BJ (cell line): ENCODE measurements at regions not wholly inside any gene's neighbourhood (a gene's known extent, or its start where the extent isn't known, plus 50 kb on each side); places are given as distances from the start of the nearest gene placed in this dataset.

Experiments used
- CTCF ChIA-PET: fragments of 350-600 bp; formaldehyde crosslinking; extraction: SDS; loops from one replicate; lab custom pipeline; 2021; ENCODE audit warnings: antibody characterized with exemption, inconsistent platforms; lab: Yijun Ruan, JAX
- POLR2A ChIA-PET: fragments of 300-600 bp; sonication (Branson Sonifier 250); formaldehyde crosslinking; extraction: SDS; loops from one replicate; lab custom pipeline; 2021; ENCODE audit warnings: antibody characterized with exemption; lab: Charles Lee
- DNase-seq: peaks from one replicate; pipeline ENCODE4 v3.0.0-alpha.2; 2011; ENCODE audit warnings: low read depth
- H3K27me3 ChIP-seq: 2 replicates; pipeline ENCODE4 v1.6.0; 2011; ENCODE audit warnings: low read length; ENCODE audit not compliant: control insufficient read depth, insufficient read depth
- H3K36me3 ChIP-seq: 2 replicates; pipeline ENCODE4 v1.5.1; 2011; ENCODE audit warnings: low read length; ENCODE audit not compliant: control insufficient read depth, insufficient read depth
- H3K4me3 ChIP-seq: 2 replicates; pipeline ENCODE4 v1.5.1; 2011; ENCODE audit warnings: low read depth, mild to moderate bottlenecking, control low read depth, low read length
- CTCF ChIP-seq: IDR thresholded peaks from 2 replicates; pipeline ENCODE4 v1.5.1; 2011; ENCODE audit warnings: low read depth, mild to moderate bottlenecking, control low read depth, inconsistent platforms, low read length, moderate library complexity; ENCODE audit not compliant: insufficient read depth

GRCh38 chr3:124631727-124632126, 98.5 kb upstream of the UMPS start:
- Histone ChIP-seq H3K4me3 (no peak overlapping the region), H3K27me3 (peaks cover 3% of the 10 kb centered on the region; the same call in 1 of the 2 replicates), H3K36me3 (no peaks in the 10 kb centered on the region)
- DNase-seq = no peak
- ChIA-PET POLR2A (no interaction called here), CTCF (no interaction called here)
- TF ChIP-seq CTCF = no peak

- H3K4me3 ChIP-seq = no peak overlapping the region
- H3K27me3 ChIP-seq = peaks cover 3% of the 10 kb centered on the region; the same call in 1 of the 2 replicates
- no peak for TF ChIP-seq CTCF
- ChIA-PET POLR2A (no interaction called here), CTCF (interaction anchor here (0.9 kb wide), 1 partner anchor 11 kb away, joined by 5 read pairs; no protein-coding TSS in a partner anchor)
- no peak for DNase-seq
- no peaks in the 10 kb centered on the region for H3K36me3 ChIP-seq
Observed at GRCh38 chr3:124632566-124633140, 97.6 kb upstream of the UMPS start.

GRCh38 chr3:124633524-124633923, 96.7 kb upstream of the UMPS start:
- H3K4me3 ChIP-seq = no peak overlapping the region
- TF ChIP-seq CTCF = no peak
- POLR2A ChIA-PET = no interaction called here
- peaks cover 3% of the 10 kb centered on the region; the same call in 1 of the 2 replicates for H3K27me3 ChIP-seq
- CTCF ChIA-PET = interaction anchor here (0.9 kb wide), 1 partner anchor 12 kb away, joined by 5 read pairs; no protein-coding TSS in a partner anchor
- DNase-seq = no peak
- H3K36me3 ChIP-seq = no peaks in the 10 kb centered on the region

- Histone ChIP-seq H3K27me3 (peaks cover 4% of the 10 kb centered on the region; the same call in 1 of the 2 replicates), H3K4me3 (no peak overlapping the region), H3K36me3 (no peaks in the 10 kb centered on the region)
- DNase-seq = no peak
- ChIA-PET POLR2A (no interaction called here), CTCF (no interaction called here)
- no peak for TF ChIP-seq CTCF
Observed at GRCh38 chr3:124634210-124635168, 95.8 kb upstream of the UMPS start.

GRCh38 chr3:124635169-124635539, 95.1 kb upstream of the UMPS start:
- no peak overlapping the region for H3K4me3 ChIP-seq
- H3K27me3 ChIP-seq = peaks cover 4% of the 10 kb centered on the region; the same call in 1 of the 2 replicates
- no peak for DNase-seq
- ChIA-PET POLR2A (no interaction called here), CTCF (no interaction called here)
- no peak for TF ChIP-seq CTCF
- no peaks in the 10 kb centered on the region for H3K36me3 ChIP-seq
